H1 (cell line): ENCODE measurements at regions not wholly inside any gene's neighbourhood (a gene's known extent, or its start where the extent isn't known, plus 50 kb on each side); places are given as distances from the start of the nearest gene placed in this dataset.

Experiments used
- CTCF ChIA-PET: fragments of 300-600 bp; sonication (Branson Sonifier 250); formaldehyde crosslinking; loops from one replicate; lab custom pipeline; 2021; ENCODE audit not compliant: partially characterized antibody; lab: Charles Lee
- POLR2A ChIA-PET: fragments of 300-600 bp; sonication (Branson Sonifier 250); formaldehyde crosslinking; loops from one replicate; lab custom pipeline; 2021; ENCODE audit warnings: inconsistent platforms; ENCODE audit not compliant: partially characterized antibody; lab: Charles Lee
- DNase-seq, 2 experiments: peaks; one replicate each; pipeline versions ENCODE4 v3.0.0 to v3.0.0-alpha.2; 2010 to 2022; ENCODE audit warnings: low spot score in 2 of 2, low read depth in 1 of 2, mixed read lengths in 1 of 2
- FAIRE-seq: peaks from 2 replicates; lab custom pipeline; 2011; peaks lifted over from hg19 to GRCh38; lab: Jason Lieb, UNC
- H2AFZ ChIP-seq: 2 replicates; pipeline ENCODE4 v1.8.1; 2012; ENCODE audit warnings: low read length, inconsistent platforms
- H2AK5ac ChIP-seq: 2 replicates; pipeline ENCODE4 v1.6.1; 2013; ENCODE audit warnings: low read depth, low read length
- H2BK120ac ChIP-seq: replicated peaks from 2 replicates; pipeline ENCODE3; 2013; ENCODE audit warnings: low read depth, low read length, inconsistent platforms
- H2BK12ac ChIP-seq: 2 replicates; pipeline ENCODE4 v1.6.1; 2013; ENCODE audit warnings: low read depth, low read length
- H2BK15ac ChIP-seq: 2 replicates; pipeline ENCODE4 v1.6.1; 2013; ENCODE audit warnings: low read length
- H2BK20ac ChIP-seq: 2 replicates; pipeline ENCODE4 v1.6.1; 2013; ENCODE audit warnings: low read length
- H2BK5ac ChIP-seq: 2 replicates; pipeline ENCODE4 v1.6.1; 2013; ENCODE audit warnings: low read depth, low read length
- H3K14ac ChIP-seq: 2 replicates; pipeline ENCODE4 v1.6.1; 2013; ENCODE audit warnings: inconsistent platforms; ENCODE audit not compliant: insufficient read length
- H3K18ac ChIP-seq: 2 replicates; pipeline ENCODE4 v1.6.1; 2013; ENCODE audit warnings: low read length; ENCODE audit errors: extremely low read depth
- H3K23ac ChIP-seq: 2 replicates; pipeline ENCODE4 v1.6.1; 2013; ENCODE audit warnings: inconsistent platforms; ENCODE audit not compliant: insufficient read length
- H3K23me2 ChIP-seq: 2 replicates; pipeline ENCODE4 v1.6.1; 2013; ENCODE audit warnings: low read depth, low read length
- H3K27ac ChIP-seq: 2 replicates; pipeline ENCODE4 v1.6.1; 2011; ENCODE audit warnings: low read depth, low read length, inconsistent platforms
- H3K27me3 ChIP-seq, 4 experiments: replicated peaks in 1 of 4; 1 replicate in 1 of 4; 2 replicates in 3 of 4; pipeline versions ENCODE4 v1.6.1 to v1.8.1; 2011 to 2013; ENCODE audit warnings: low read length in 3 of 4, mild to moderate bottlenecking in 3 of 4, inconsistent platforms in 2 of 4, mixed read lengths in 2 of 4, moderate library complexity in 1 of 4; ENCODE audit not compliant: control insufficient read depth in 3 of 4, insufficient read depth in 3 of 4; ENCODE audit errors: extremely low read depth in 1 of 4
- H3K36me3 ChIP-seq, 4 experiments: 2 replicates each; pipeline versions ENCODE4 v1.6.1 to v1.8.1; 2011 to 2013; ENCODE audit warnings: mild to moderate bottlenecking in 4 of 4, low read length in 3 of 4, moderate library complexity in 2 of 4, control low read depth in 1 of 4, inconsistent platforms in 1 of 4; ENCODE audit not compliant: insufficient read depth in 4 of 4, control insufficient read depth in 2 of 4
- H3K4ac ChIP-seq: replicated peaks from 2 replicates; pipeline ENCODE3; 2013; ENCODE audit warnings: low read length, low read depth, mixed read lengths, inconsistent platforms; ENCODE audit not compliant: insufficient read length
- H3K4me1 ChIP-seq, 4 experiments: replicated peaks in 1 of 4; 1 replicate in 1 of 4; 2 replicates in 3 of 4; pipeline versions ENCODE4 v1.6.1 to v1.8.1; 2011 to 2013; ENCODE audit warnings: low read length in 3 of 4, inconsistent platforms in 2 of 4, mixed read lengths in 1 of 4; ENCODE audit not compliant: insufficient read depth in 4 of 4, control insufficient read depth in 3 of 4
- H3K4me2 ChIP-seq, 2 experiments: 2 replicates each; pipeline versions ENCODE4 v1.6.1 to v1.8.1; 2011 to 2013; ENCODE audit warnings: low read depth in 2 of 2, low read length in 2 of 2, control low read depth in 1 of 2, inconsistent platforms in 1 of 2, mild to moderate bottlenecking in 1 of 2; ENCODE audit not compliant: insufficient read depth in 1 of 2
- H3K4me3 ChIP-seq, 4 experiments: fragments of 200-600, 300-600 bp in 1 of 4; sonication (generic), shearing (Covaris generic), sonication (Bioruptor Twin) in 1 of 4; 2 replicates each; pipeline versions ENCODE4 v1.5.1 to v1.8.1; 2011 to 2016; ENCODE audit warnings: low read length in 4 of 4, low read depth in 3 of 4, control low read depth in 2 of 4, inconsistent platforms in 2 of 4, mild to moderate bottlenecking in 2 of 4, mixed read lengths in 1 of 4, moderate library complexity in 1 of 4; ENCODE audit not compliant: insufficient read depth in 2 of 4; ENCODE audit errors: extremely low read depth in 1 of 4
- H3K56ac ChIP-seq: replicated peaks from 2 replicates; pipeline ENCODE3; 2013; ENCODE audit warnings: low read depth, mild to moderate bottlenecking, mixed read lengths, low read length, inconsistent platforms; ENCODE audit not compliant: insufficient read length
- H3K79me1 ChIP-seq: 2 replicates; pipeline ENCODE4 v1.6.1; 2013; ENCODE audit warnings: low read depth, low read length, control low read depth
- H3K79me2 ChIP-seq, 2 experiments: 2 replicates each; pipeline versions ENCODE4 v1.6.1 to v1.8.1; 2012 to 2013; ENCODE audit warnings: low read length in 2 of 2, mild to moderate bottlenecking in 2 of 2, inconsistent platforms in 1 of 2; ENCODE audit not compliant: insufficient read depth in 2 of 2, control insufficient read depth in 1 of 2
- H3K9ac ChIP-seq, 4 experiments: replicated peaks in 1 of 4; 1 replicate in 1 of 4; 2 replicates in 3 of 4; pipeline versions ENCODE4 v1.6.1 to v1.8.1; 2011 to 2013; ENCODE audit warnings: low read depth in 3 of 4, low read length in 3 of 4, control low read depth in 2 of 4, mild to moderate bottlenecking in 2 of 4, moderate library complexity in 2 of 4, inconsistent platforms in 1 of 4; ENCODE audit errors: extremely low read depth in 1 of 4
- H3K9me3 ChIP-seq, 2 experiments: 2 replicates each; pipeline versions ENCODE4 v1.6.1 to v1.8.1; 2012 to 2013; ENCODE audit warnings: mild to moderate bottlenecking in 2 of 2, moderate library complexity in 2 of 2, control low read depth in 1 of 2, inconsistent platforms in 1 of 2, low read depth in 1 of 2, low read length in 1 of 2, mixed read lengths in 1 of 2; ENCODE audit not compliant: insufficient read depth in 2 of 2
- H4K20me1 ChIP-seq, 2 experiments: replicated peaks in 1 of 2; 2 replicates each; pipeline versions ENCODE3 to v1.8.1; 2011 to 2013; ENCODE audit warnings: inconsistent platforms in 2 of 2, low read length in 2 of 2, mild to moderate bottlenecking in 1 of 2; ENCODE audit not compliant: insufficient read depth in 2 of 2, control insufficient read depth in 1 of 2
- H4K5ac ChIP-seq: 2 replicates; pipeline ENCODE4 v1.6.1; 2013; ENCODE audit warnings: low read length, low read depth, mixed read lengths, inconsistent platforms; ENCODE audit not compliant: insufficient read length
- H4K8ac ChIP-seq: 2 replicates; pipeline ENCODE4 v1.8.0; 2013; ENCODE audit warnings: mild to moderate bottlenecking, moderate library complexity, low read length, inconsistent platforms; ENCODE audit not compliant: insufficient read depth; ENCODE audit errors: extremely low read depth
- H4K91ac ChIP-seq: replicated peaks from 2 replicates; pipeline ENCODE3; 2013; ENCODE audit warnings: low read length, mixed read lengths, inconsistent platforms; ENCODE audit not compliant: insufficient read length
- KDM5A ChIP-seq: fragments of 200-600 bp; IDR thresholded peaks from 2 replicates; pipeline ENCODE4 v1.7.1; 2012; ENCODE audit warnings: mild to moderate bottlenecking, low read length, inconsistent platforms, mixed read lengths
- RFX5 ChIP-seq: IDR thresholded peaks from 2 replicates; pipeline ENCODE4 v1.6.1; 2011; ENCODE audit warnings: low read depth, low read length, improper control_type of control experiment, borderline replicate concordance
- SP2 ChIP-seq: IDR thresholded peaks from 2 replicates; pipeline ENCODE4 v1.6.1; 2012; ENCODE audit warnings: mild to moderate bottlenecking, low read length, inconsistent platforms

GRCh38 chr3:152713989-152714388, 120.9 kb upstream of the P2RY1 start:
- Histone ChIP-seq H4K91ac (no peak overlapping the region), H2BK20ac (no peak overlapping the region)
- no peak for FAIRE-seq
- TF ChIP-seq SP2 (no peak), KDM5A (no peak), RFX5 (no peak)

More at GRCh38 chr3:152713989-152714388, 120.9 kb upstream of the P2RY1 start:
- ChIA-PET POLR2A (no interaction called here), CTCF (interaction anchor here (1.4 kb wide), 1 partner anchor 198 kb away, joined by 4 read pairs; no protein-coding TSS in a partner anchor)
- Histone ChIP-seq H3K14ac (no peak overlapping the region), H3K9me3 (no peaks in the 10 kb centered on the region), H3K79me2 (no peaks in the 10 kb centered on the region), H3K36me3 (no peaks in the 10 kb centered on the region), H3K4ac (no peak overlapping the region), H3K23me2 (no peaks in the 10 kb centered on the region), H3K79me1 (no peaks in the 10 kb centered on the region), H3K23ac (no peak overlapping the region), H2BK15ac (no peak overlapping the region), H3K27ac (no peak overlapping the region), H3K4me3 (no peak overlapping the region), H2BK5ac (no peak overlapping the region), H2BK120ac (no peak overlapping the region), H2AFZ (no peak overlapping the region), H3K9ac (no peak overlapping the region), H3K4me2 (no peak overlapping the region), H3K56ac (no peak overlapping the region), H3K27me3 (no peaks in the 10 kb centered on the region), H3K18ac (no peak overlapping the region), H2BK12ac (no peak overlapping the region), H2AK5ac (no peak overlapping the region), H3K4me1 (peaks cover 0 to 2% (median 0%) of the 10 kb centered on the region in 4 experiments; a peak in 1 of 7 replicates), H4K8ac (no peak overlapping the region), H4K5ac (no peak overlapping the region), H4K20me1 (no peaks in the 10 kb centered on the region)
- DNase-seq, result no peak
